B cell (primary cell): ENCODE measurements at regions not wholly inside any gene's neighbourhood (a gene's known extent, or its start where the extent isn't known, plus 50 kb on each side); places are given as distances from the start of the nearest gene placed in this dataset.

ENCODE experiments used
- CTCF ChIP-seq: fragments of 200-600 bp; IDR thresholded peaks from one replicate; pipeline ENCODE4 v1.8.0; 2022; ENCODE audit warnings: antibody characterized with exemption, mild to moderate bottlenecking
- EZH2 ChIP-seq: IDR thresholded peaks from 2 replicates; pipeline ENCODE4 v1.6.1; 2012; ENCODE audit warnings: borderline replicate concordance, low read depth, mild to moderate bottlenecking, moderate library complexity, low read length; ENCODE audit not compliant: insufficient read depth, poor library complexity, severe bottlenecking

GRCh38 chr12:13573698-13574321, 377.3 kb downstream of the EMP1 start:
- TF ChIP-seq CTCF (no peak), EZH2 (no peak)
